ENCODE measurements at regions not wholly inside any gene's neighbourhood (a gene's known extent, or its start where the extent isn't known, plus 50 kb on each side); places are given as distances from the start of the nearest gene placed in this dataset.

DNA sequence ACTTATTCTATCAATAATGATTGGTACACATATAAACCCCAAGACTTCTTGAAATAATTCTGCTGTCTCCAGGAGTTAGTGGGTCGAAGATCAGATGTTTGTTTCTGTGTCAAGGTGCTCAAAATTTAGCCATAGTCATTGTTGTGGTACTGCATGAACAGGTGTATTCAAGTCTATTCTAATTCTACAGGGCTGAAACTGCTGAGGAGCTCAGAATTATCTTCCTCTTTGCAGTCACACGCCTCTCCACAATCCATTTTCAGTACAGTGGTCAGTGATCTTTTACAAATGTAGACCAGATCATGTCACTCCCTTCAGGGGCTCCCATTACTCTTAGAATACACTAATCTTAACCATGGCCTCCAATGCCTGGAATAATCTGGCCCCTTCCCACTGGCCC is 527.5 kb downstream of the NTRK3 start:
- Histone ChIP-seq H3K27ac (ENCODE audit: low read length) (no peak overlapping the region), H3K27me3 (ENCODE audit: insufficient read depth, low read length, poor library complexity) (no peaks in the 10 kb centered on the region), H3K4me3 (ENCODE audit: low read depth in 1 of 2, low read length in 2 of 2) (no peak overlapping the region), H3K9me3 (ENCODE audit: insufficient read depth, low read length, severe bottlenecking) (no peaks in the 10 kb centered on the region), H3K9ac (ENCODE audit: low read depth, low read length) (no peak overlapping the region), H3K36me3 (ENCODE audit: insufficient read depth, low read length) (no peaks in the 10 kb centered on the region), H4K20me1 (ENCODE audit: insufficient read depth, low read length) (no peaks in the 10 kb centered on the region), H3K79me2 (ENCODE audit: insufficient read depth, low read length) (no peaks in the 10 kb centered on the region), H3K4me2 (ENCODE audit: insufficient read depth, low read length) (no peak overlapping the region), H2AFZ (ENCODE audit: low read depth, low read length) (no peak overlapping the region), H3K4me1 (ENCODE audit: insufficient read depth, low read length) (no peaks in the 10 kb centered on the region)
- TF ChIP-seq, protein P1, sequence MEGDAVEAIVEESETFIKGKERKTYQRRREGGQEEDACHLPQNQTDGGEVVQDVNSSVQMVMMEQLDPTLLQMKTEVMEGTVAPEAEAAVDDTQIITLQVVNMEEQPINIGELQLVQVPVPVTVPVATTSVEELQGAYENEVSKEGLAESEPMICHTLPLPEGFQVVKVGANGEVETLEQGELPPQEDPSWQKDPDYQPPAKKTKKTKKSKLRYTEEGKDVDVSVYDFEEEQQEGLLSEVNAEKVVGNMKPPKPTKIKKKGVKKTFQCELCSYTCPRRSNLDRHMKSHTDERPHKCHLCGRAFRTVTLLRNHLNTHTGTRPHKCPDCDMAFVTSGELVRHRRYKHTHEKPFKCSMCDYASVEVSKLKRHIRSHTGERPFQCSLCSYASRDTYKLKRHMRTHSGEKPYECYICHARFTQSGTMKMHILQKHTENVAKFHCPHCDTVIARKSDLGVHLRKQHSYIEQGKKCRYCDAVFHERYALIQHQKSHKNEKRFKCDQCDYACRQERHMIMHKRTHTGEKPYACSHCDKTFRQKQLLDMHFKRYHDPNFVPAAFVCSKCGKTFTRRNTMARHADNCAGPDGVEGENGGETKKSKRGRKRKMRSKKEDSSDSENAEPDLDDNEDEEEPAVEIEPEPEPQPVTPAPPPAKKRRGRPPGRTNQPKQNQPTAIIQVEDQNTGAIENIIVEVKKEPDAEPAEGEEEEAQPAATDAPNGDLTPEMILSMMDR (IDR thresholded peaks at IDR 0.05; ENCODE audit: borderline replicate concordance, extremely low read depth, low read length, poor library complexity, severe bottlenecking) = no peak
- TF ChIP-seq EZH2 (IDR thresholded peaks at IDR 0.05; ENCODE audit: borderline replicate concordance, low read depth, low read length, severe bottlenecking) = no peak
- DNase-seq (no peak), ATAC-seq (ENCODE audit: insufficient read depth, low read depth) (no peak)

DNA sequence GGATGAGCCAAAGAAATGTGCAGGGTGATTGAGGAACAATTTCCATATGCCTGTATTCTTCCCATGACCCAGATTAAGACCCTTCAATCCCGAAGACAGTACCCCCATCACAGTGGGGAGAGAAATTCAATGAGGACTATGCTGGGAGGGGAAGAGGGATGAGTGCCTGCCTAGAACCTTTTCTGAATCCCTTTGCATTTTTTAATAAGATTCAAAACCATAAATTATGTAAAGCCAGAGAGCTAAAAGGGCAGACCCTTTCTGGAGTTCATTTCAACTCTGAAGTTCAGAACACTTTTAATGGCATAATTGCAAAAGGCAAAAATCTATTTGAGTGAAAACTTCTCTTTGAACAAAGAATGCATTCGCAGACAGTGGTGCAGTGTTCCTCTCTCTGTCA is 529.5 kb downstream of the NTRK3 start:
- Histone ChIP-seq H3K27me3 (ENCODE audit: insufficient read depth, low read length, poor library complexity) (no peaks in the 10 kb centered on the region), H3K9ac (ENCODE audit: low read depth, low read length) (no peak overlapping the region), H3K79me2 (ENCODE audit: insufficient read depth, low read length) (no peaks in the 10 kb centered on the region), H3K4me3 (ENCODE audit: low read depth in 1 of 2, low read length in 2 of 2) (no peak overlapping the region), H3K36me3 (ENCODE audit: insufficient read depth, low read length) (no peaks in the 10 kb centered on the region), H3K9me3 (ENCODE audit: insufficient read depth, low read length, severe bottlenecking) (no peaks in the 10 kb centered on the region), H2AFZ (ENCODE audit: low read depth, low read length) (no peak overlapping the region), H3K4me1 (ENCODE audit: insufficient read depth, low read length) (no peaks in the 10 kb centered on the region), H3K4me2 (ENCODE audit: insufficient read depth, low read length) (no peak overlapping the region), H3K27ac (ENCODE audit: low read length) (no peak overlapping the region), H4K20me1 (ENCODE audit: insufficient read depth, low read length) (no peaks in the 10 kb centered on the region)
- DNase-seq (no peak), ATAC-seq (ENCODE audit: insufficient read depth, low read depth) (no peak)
- TF ChIP-seq EZH2 (IDR thresholded peaks at IDR 0.05; ENCODE audit: borderline replicate concordance, low read depth, low read length, severe bottlenecking) = no peak

DNA sequence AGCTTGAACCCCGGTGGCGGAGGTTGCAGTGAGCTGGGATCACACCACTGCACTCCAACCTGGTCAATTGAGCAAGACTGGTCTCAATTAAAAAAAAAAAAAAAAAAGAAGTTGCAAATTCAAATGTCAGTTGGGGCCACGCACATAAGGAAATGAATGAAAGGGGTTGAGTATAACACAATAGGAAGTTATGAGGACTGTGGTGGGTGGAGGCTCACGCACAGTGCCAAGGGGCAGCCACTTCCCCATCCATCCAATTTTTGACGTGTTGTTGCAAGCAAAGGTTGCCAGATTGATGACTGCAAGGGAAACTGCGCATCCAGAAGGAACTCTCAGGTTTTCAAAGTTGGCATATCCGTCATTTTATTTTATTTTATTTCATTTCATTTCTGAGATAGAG is 532.2 kb downstream of the NTRK3 start:
- no peak overlapping the region for H3K9ac ChIP-seq (ENCODE audit: low read depth, low read length)
- TF ChIP-seq EZH2 (IDR thresholded peaks at IDR 0.05; ENCODE audit: borderline replicate concordance, low read depth, low read length, severe bottlenecking) = no peak
- TF ChIP-seq, protein P1 (IDR thresholded peaks at IDR 0.05; ENCODE audit: borderline replicate concordance, extremely low read depth, low read length, poor library complexity, severe bottlenecking) = no peak
- H3K27ac ChIP-seq (ENCODE audit: low read length) = no peak overlapping the region
- H3K9me3 ChIP-seq (ENCODE audit: insufficient read depth, low read length, severe bottlenecking) = no peaks in the 10 kb centered on the region
- ATAC-seq (ENCODE audit: insufficient read depth, low read depth) = no peak
- no peak overlapping the region for H3K4me2 ChIP-seq (ENCODE audit: insufficient read depth, low read length)
- H3K79me2 ChIP-seq (ENCODE audit: insufficient read depth, low read length) = no peaks in the 10 kb centered on the region
- H3K4me1 ChIP-seq (ENCODE audit: insufficient read depth, low read length) = no peaks in the 10 kb centered on the region
- H4K20me1 ChIP-seq (ENCODE audit: insufficient read depth, low read length) = no peaks in the 10 kb centered on the region
- H3K36me3 ChIP-seq (ENCODE audit: insufficient read depth, low read length) = no peaks in the 10 kb centered on the region
- no peaks in the 10 kb centered on the region for H3K27me3 ChIP-seq (ENCODE audit: insufficient read depth, low read length, poor library complexity)
- no peak overlapping the region for H2AFZ ChIP-seq (ENCODE audit: low read depth, low read length)
- DNase-seq = no peak
- H3K4me3 ChIP-seq (ENCODE audit: low read depth in 1 of 2, low read length in 2 of 2) = no peak overlapping the region

DNA sequence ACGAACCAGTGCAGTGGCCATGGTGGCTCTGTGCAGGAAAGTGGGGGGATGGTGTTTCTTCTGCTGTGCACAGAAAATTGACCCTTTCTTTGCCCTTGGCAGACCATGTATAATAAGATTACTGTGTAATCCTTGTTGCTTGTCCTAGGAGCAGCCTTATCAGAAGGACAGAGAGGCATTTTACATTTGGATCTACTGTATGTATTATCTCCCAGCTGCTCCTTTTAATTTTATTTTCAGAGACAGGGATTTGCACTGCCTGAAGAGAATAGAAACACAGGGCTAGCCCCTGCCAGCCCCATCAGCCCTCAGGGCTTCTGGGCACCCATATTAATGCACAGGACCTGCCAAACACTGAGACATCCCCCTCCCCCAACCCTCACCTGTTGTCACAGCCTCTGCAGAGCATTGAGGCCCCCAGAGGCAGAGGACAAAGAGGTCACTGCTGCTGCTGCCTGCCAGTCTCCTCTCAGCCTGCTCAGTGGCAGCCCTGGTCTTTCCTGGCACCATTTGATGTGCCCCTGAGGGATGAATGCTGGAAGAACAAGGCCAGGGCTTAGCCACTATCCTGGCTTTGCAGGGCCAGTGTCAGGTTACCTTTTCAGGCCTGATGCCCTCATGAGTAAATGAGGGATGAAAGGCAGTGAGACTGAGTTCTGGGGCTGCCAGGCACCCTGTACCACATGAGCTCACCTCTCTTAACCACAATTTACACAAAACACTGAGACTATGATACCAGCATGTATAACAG is 533.4 kb downstream of the NTRK3 start:
- no peak overlapping the region for H3K4me2 ChIP-seq (ENCODE audit: insufficient read depth, low read length)
- no peak overlapping the region for H3K9ac ChIP-seq (ENCODE audit: low read depth, low read length)
- H4K20me1 ChIP-seq (ENCODE audit: insufficient read depth, low read length) = no peaks in the 10 kb centered on the region
- H3K79me2 ChIP-seq (ENCODE audit: insufficient read depth, low read length) = no peaks in the 10 kb centered on the region
- H3K36me3 ChIP-seq (ENCODE audit: insufficient read depth, low read length) = no peaks in the 10 kb centered on the region
- no peaks in the 10 kb centered on the region for H3K9me3 ChIP-seq (ENCODE audit: insufficient read depth, low read length, severe bottlenecking)
- ATAC-seq (ENCODE audit: insufficient read depth, low read depth) (no peak), DNase-seq (no peak)
- H3K27me3 ChIP-seq (ENCODE audit: insufficient read depth, low read length, poor library complexity) = no peaks in the 10 kb centered on the region
- no peaks in the 10 kb centered on the region for H3K4me1 ChIP-seq (ENCODE audit: insufficient read depth, low read length)
- no peak overlapping the region for H3K27ac ChIP-seq (ENCODE audit: low read length)
- no peak overlapping the region for H2AFZ ChIP-seq (ENCODE audit: low read depth, low read length)
- no peak for TF ChIP-seq EZH2 (IDR thresholded peaks at IDR 0.05; ENCODE audit: borderline replicate concordance, low read depth, low read length, severe bottlenecking)
- TF ChIP-seq, protein P1 (IDR thresholded peaks at IDR 0.05; ENCODE audit: borderline replicate concordance, extremely low read depth, low read length, poor library complexity, severe bottlenecking) = no peak
- H3K4me3 ChIP-seq (ENCODE audit: low read depth in 1 of 2, low read length in 2 of 2) = no peak overlapping the region
